ENCODE measurements at regions not wholly inside any gene's neighbourhood (a gene's known extent, or its start where the extent isn't known, plus 50 kb on each side); places are given as distances from the start of the nearest gene placed in this dataset.
A peak's percentile ranks its signal among the peaks of the same experiment; 100 is the strongest.
"Not testable (repeated sequence)": the region's sequence is repeated elsewhere in the genome, so short reads cannot be mapped to it uniquely, and the experiment has no call there.

DNA sequence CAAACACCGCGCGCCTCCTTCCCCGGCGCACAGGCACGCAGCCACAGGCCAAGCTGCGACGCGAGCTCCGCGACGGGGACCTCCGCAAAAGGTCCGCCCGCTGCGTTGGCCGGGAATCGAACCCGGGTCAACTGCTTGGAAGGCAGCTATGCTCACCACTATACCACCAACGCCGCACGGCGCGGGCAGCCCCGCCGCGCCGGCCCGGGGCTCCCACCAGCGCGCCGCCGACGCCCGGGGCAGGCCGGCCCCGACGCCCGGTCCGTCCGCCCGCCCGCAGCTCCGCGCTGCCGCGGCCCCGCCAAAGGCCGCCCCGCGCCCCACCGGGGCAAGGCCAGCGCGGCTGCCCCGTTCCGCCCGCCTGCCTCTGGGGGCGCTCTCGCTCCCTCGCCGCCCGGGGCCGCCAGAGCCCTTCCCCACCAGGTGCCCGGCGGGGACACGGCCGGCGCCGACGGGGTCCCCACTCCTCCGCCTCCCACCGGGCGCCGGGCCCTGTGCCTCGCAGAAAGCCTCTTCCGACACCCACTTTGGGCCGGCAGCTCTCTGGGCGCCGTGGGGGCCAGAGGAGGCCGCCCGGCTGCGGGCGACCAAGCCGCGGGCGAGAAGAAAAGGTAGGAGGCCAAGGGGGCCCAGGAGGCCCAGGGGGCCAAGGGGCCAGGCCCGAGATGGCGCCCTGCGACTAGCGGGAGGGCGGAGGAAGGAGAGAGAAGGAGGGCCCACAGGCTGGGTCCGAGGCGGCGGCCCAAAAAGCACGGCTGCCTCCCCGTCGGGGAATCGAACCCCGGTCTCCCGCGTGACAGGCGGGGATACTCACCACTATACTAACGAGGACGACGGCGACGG lies 50.2 kb upstream of the FCGR2A start:
- H4K20me1 ChIP-seq (ENCODE audit: control insufficient read depth, insufficient read depth, low read length, poor library complexity, severe bottlenecking); H3K27me3 Mint-ChIP-seq; H3K36me3 ChIP-seq (replicated peaks in 1 of 2; ENCODE audit: control extremely low read depth in 1 of 2, control insufficient read depth in 1 of 2, extremely low read depth in 1 of 2, insufficient read depth in 2 of 2, low read length in 1 of 2); CTCF ChIA-PET; H3K4me3 ChIP-seq (ENCODE audit: control extremely low read depth in 1 of 5, extremely low read depth in 1 of 5, insufficient read depth in 1 of 5, low read depth in 2 of 5, low read length in 4 of 5); intact Hi-C loops (cut with micrococcal nuclease); H3K4me3 Mint-ChIP-seq; H2AFZ ChIP-seq (ENCODE audit: insufficient read depth, low read depth, low read length, poor library complexity, severe bottlenecking); H3K27ac ChIP-seq (ENCODE audit: low read length in 2 of 2); H3K79me2 ChIP-seq (ENCODE audit: control insufficient read depth, insufficient read depth, low read length); H3K27ac Mint-ChIP-seq; DNase-seq; H3K9me3 Mint-ChIP-seq (ENCODE audit: insufficient read depth); H3K4me1 Mint-ChIP-seq; H3K4me2 ChIP-seq (replicated peaks; ENCODE audit: low read depth, low read length, poor library complexity, severe bottlenecking); H3K9ac ChIP-seq (ENCODE audit: low read length); POLR2A ChIA-PET; H3K9me3 ChIP-seq (ENCODE audit: control extremely low read depth in 1 of 3, control insufficient read depth in 2 of 3, insufficient read depth in 1 of 3, low read length in 2 of 3); H3K4me1 ChIP-seq (ENCODE audit: control insufficient read depth in 2 of 2, insufficient read depth in 2 of 2, low read length in 2 of 2): not testable (repeated sequence)
- peak; percentile 15 for ATAC-seq (ENCODE audit: low read depth)
- peaks cover 0 to 14% (median 5%) of the 10 kb centered on the region in 4 experiments for H3K27me3 ChIP-seq (replicated peaks in 1 of 4; ENCODE audit: control extremely low read depth in 1 of 4, control insufficient read depth in 3 of 4, insufficient read depth in 4 of 4, low read length in 3 of 4)
- no CpG with 5 or more reads among the region's 107 CpGs for WGBS (ENCODE audit: insufficient coverage)

- H3K79me2 ChIP-seq (ENCODE audit: control insufficient read depth, insufficient read depth, low read length); H3K4me2 ChIP-seq (replicated peaks; ENCODE audit: low read depth, low read length, poor library complexity, severe bottlenecking); DNase-seq; H4K20me1 ChIP-seq (ENCODE audit: control insufficient read depth, insufficient read depth, low read length, poor library complexity, severe bottlenecking); CTCF ChIA-PET; H3K4me3 Mint-ChIP-seq; H3K27me3 Mint-ChIP-seq; H3K27ac ChIP-seq (ENCODE audit: low read length in 2 of 2); H3K9ac ChIP-seq (ENCODE audit: low read length); H3K36me3 ChIP-seq (replicated peaks in 1 of 2; ENCODE audit: control extremely low read depth in 1 of 2, control insufficient read depth in 1 of 2, extremely low read depth in 1 of 2, insufficient read depth in 2 of 2, low read length in 1 of 2); H3K27ac Mint-ChIP-seq; H3K4me1 ChIP-seq (ENCODE audit: control insufficient read depth in 2 of 2, insufficient read depth in 2 of 2, low read length in 2 of 2); H3K4me1 Mint-ChIP-seq; H3K9me3 Mint-ChIP-seq (ENCODE audit: insufficient read depth); H2AFZ ChIP-seq (ENCODE audit: insufficient read depth, low read depth, low read length, poor library complexity, severe bottlenecking); H3K4me3 ChIP-seq (ENCODE audit: control extremely low read depth in 1 of 5, extremely low read depth in 1 of 5, insufficient read depth in 1 of 5, low read depth in 2 of 5, low read length in 4 of 5); intact Hi-C loops (cut with micrococcal nuclease); H3K9me3 ChIP-seq (ENCODE audit: control extremely low read depth in 1 of 3, control insufficient read depth in 2 of 3, insufficient read depth in 1 of 3, low read length in 2 of 3); POLR2A ChIA-PET: not testable (repeated sequence)
- 49% methylated on average over 4 of the region's 67 CpGs for WGBS (ENCODE audit: insufficient coverage)
- peak; percentile 18 for ATAC-seq (ENCODE audit: low read depth)
- H3K27me3 ChIP-seq (replicated peaks in 1 of 4; ENCODE audit: control extremely low read depth in 1 of 4, control insufficient read depth in 3 of 4, insufficient read depth in 4 of 4, low read length in 3 of 4) = peaks cover 0 to 11% (median 3%) of the 10 kb centered on the region in 4 experiments
These were observed 51.0 kb upstream of the FCGR2A start for GRCh38 chr1:161453950-161454864.

DNA sequence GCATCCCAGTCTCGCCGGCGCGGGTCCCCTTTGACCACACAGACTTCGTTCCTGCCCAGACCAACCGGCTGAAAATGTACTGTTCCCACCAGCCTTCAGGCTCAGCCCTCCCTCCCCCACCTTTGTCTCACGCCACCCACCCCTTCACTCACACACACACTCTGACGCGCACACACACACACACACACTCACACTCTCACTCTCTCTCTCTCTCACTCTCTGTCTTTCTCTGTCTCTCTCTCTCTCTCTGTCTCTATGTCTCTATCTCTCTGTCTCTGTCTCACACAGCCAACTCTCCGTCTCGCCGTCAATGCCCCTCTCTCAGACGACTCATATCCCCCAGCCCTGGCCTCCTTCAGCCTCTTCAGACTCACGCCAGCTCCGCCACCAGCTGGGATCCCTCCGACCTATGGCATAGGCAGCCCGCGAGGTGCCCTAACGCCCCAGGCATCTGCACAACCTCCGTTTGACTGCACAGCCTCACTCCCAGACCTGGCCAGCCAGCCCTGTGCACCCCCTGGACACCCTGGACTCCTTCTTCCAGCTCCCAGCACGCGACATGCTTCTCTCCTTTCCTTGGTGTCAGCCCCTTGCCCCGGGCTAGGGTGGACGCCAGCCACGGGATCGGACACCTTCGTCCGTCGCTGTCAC lies 53.4 kb upstream of the FCGR2A start:
- H3K79me2 ChIP-seq (ENCODE audit: control insufficient read depth, insufficient read depth, low read length); H3K9me3 Mint-ChIP-seq (ENCODE audit: insufficient read depth); H3K27me3 ChIP-seq (replicated peaks in 1 of 4; ENCODE audit: control extremely low read depth in 1 of 4, control insufficient read depth in 3 of 4, insufficient read depth in 4 of 4, low read length in 3 of 4); H3K4me1 ChIP-seq (ENCODE audit: control insufficient read depth in 2 of 2, insufficient read depth in 2 of 2, low read length in 2 of 2); H3K4me3 Mint-ChIP-seq; intact Hi-C loops (cut with micrococcal nuclease); H3K9me3 ChIP-seq (ENCODE audit: control extremely low read depth in 1 of 3, control insufficient read depth in 2 of 3, insufficient read depth in 1 of 3, low read length in 2 of 3); ATAC-seq (ENCODE audit: low read depth); CTCF ChIA-PET; H3K4me3 ChIP-seq (ENCODE audit: control extremely low read depth in 1 of 5, extremely low read depth in 1 of 5, insufficient read depth in 1 of 5, low read depth in 2 of 5, low read length in 4 of 5); H3K27ac ChIP-seq (ENCODE audit: low read length in 2 of 2); H3K4me2 ChIP-seq (replicated peaks; ENCODE audit: low read depth, low read length, poor library complexity, severe bottlenecking); H3K9ac ChIP-seq (ENCODE audit: low read length); H3K27me3 Mint-ChIP-seq; H2AFZ ChIP-seq (ENCODE audit: insufficient read depth, low read depth, low read length, poor library complexity, severe bottlenecking); H4K20me1 ChIP-seq (ENCODE audit: control insufficient read depth, insufficient read depth, low read length, poor library complexity, severe bottlenecking); H3K36me3 ChIP-seq (replicated peaks in 1 of 2; ENCODE audit: control extremely low read depth in 1 of 2, control insufficient read depth in 1 of 2, extremely low read depth in 1 of 2, insufficient read depth in 2 of 2, low read length in 1 of 2); POLR2A ChIA-PET; DNase-seq; H3K4me1 Mint-ChIP-seq; H3K27ac Mint-ChIP-seq: not testable (repeated sequence)
- WGBS (ENCODE audit: insufficient coverage) = no CpG with 5 or more reads among the region's 29 CpGs
